Fibroblast of skin of right quadriceps (primary cell): ENCODE measurements at regions not wholly inside any gene's neighbourhood (a gene's known extent, or its start where the extent isn't known, plus 50 kb on each side); places are given as distances from the start of the nearest gene placed in this dataset.
A peak's percentile ranks its signal among the peaks of the same experiment; 100 is the strongest.

Source experiments
- DNase-seq: peaks from one replicate; pipeline ENCODE4 v3.0.0-alpha.2; 2013

GRCh38 chr6:149150801-149151398 is 166.6 kb upstream of the TAB2 start:
- no peak for DNase-seq

DNA sequence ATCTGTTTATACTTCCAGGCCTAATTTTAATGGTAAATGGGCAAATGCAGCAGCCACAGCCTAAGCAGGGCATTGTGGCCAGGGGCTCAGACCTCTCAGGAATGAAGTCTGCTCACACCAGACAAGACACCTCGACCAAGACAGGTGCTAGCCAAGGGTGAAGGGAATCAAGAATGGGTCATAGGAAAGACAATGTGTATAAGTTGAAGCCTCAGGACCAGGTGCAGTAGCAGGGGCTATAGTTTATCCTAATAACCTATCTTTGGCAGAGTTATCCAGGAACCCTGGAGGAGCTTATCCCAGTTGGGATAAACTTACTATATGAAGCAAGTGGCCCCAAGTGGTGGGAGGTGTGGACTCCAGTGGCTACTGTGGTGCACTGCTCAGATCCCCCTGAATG is 165.0 kb upstream of the TAB2 start:
- DNase-seq: no peak

- no peak for DNase-seq
Measured at GRCh38 chr6:149153100-149153499, 164.4 kb upstream of the TAB2 start.

DNA sequence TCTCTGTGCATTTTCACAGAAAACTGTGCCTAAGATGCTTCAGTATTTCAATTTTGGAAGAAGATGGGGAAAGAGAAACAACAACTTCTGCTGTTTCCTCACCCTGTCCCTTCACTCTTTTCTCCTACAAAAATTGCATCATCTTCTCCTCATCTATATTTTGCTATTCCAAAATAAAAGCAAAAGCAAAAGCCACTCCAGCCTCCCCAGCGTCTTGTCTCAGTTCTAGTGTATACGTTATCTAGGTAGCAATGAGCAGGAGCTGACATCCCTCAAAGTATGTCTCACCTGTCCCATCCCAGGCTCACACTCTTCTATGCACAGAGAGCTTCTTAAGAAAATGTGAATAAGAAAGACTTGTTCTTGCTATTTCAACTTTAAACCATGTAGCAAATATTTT is 163.8 kb upstream of the TAB2 start:
- DNase-seq: no peak

GRCh38 chr6:149154261-149154821 is 163.2 kb upstream of the TAB2 start:
- DNase-seq: no peak

GRCh38 chr6:149157126-149157525 is 160.4 kb upstream of the TAB2 start:
- DNase-seq: no peak

DNA sequence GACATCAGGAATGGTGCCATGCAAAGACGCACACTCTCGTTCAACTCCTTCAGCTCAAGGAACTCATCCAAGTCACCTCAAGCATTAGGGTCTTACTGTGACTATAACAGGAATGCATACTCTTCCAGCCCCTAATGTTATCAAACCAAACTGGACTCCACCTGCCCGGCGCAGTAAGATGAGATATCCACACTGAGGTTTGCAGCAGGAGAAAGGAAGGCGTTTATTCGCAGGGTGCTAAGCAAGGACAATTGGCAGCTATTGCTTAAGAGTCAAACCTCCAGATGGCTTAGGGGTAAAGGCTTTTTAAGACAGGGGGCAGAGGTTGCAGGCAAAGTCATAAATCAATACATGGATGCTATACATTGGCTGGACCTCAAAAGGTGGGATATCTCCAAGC is 159.4 kb upstream of the TAB2 start:
- no peak for DNase-seq

- no peak for DNase-seq
Measured at GRCh38 chr6:149160943-149161342, 156.6 kb upstream of the TAB2 start.

DNA sequence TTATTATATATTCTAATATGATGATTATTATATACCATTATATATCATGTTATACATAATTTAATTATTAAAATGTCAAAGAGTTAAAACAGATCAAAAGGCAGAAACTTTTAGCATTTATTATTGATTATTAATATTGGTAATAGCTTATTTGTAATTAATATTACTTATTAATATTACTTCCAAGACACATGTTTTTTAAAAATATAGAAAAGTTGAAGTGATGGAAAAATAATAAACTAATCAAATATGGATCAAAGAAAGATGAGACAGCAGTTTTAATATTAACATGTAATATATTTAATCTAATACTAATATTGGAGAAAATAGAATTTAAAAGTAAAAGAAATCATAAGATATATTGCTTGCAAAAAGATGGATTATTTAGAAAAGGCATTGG is 154.6 kb upstream of the TAB2 start:
- DNase-seq: no peak

- DNase-seq: peak; percentile 27
Measured at GRCh38 chr6:149164199-149164750, 153.2 kb upstream of the TAB2 start.

DNA sequence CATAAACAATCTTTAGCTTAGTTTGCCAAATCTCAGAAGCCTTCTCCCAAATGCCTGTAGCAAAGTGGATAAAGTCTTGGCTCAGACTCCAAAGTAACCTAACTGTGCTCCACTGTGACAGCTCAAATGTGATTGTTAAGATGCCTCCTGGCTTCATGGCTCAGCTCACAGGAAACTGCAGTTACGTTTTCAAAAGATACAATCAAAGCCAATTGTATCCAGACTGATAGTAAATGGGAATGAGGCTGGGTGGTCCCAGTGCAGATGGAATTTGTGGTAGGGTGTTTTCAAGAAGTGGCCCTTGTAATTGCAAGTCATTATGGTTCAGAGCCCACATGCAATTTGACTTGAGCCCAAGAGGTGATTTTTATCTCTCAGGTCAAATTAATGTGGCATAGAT is 151.2 kb upstream of the TAB2 start:
- no peak for DNase-seq

DNA sequence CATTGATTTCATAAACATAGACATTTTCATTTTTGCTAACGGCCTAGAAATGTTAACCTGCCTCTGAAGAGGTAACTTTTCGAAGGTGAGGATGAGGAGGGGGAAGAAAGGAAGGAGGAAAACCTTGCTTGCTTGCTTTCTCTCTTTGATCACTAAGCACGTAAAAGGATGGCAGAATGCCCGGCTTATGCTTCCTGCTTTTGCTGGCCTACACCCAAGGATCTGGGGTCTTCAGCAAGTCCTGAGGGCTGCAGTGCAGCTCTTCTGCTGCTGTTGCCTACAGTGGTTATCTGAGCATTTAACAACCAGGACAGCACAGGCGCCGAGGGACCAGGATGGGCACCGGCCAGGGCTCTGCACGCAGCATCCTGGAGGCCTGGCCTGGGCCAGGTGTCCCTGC is 150.8 kb upstream of the TAB2 start:
- peak; percentile 13 for DNase-seq

- DNase-seq: no peak
Measured at GRCh38 chr6:149168968-149169367, 148.5 kb upstream of the TAB2 start.

DNA sequence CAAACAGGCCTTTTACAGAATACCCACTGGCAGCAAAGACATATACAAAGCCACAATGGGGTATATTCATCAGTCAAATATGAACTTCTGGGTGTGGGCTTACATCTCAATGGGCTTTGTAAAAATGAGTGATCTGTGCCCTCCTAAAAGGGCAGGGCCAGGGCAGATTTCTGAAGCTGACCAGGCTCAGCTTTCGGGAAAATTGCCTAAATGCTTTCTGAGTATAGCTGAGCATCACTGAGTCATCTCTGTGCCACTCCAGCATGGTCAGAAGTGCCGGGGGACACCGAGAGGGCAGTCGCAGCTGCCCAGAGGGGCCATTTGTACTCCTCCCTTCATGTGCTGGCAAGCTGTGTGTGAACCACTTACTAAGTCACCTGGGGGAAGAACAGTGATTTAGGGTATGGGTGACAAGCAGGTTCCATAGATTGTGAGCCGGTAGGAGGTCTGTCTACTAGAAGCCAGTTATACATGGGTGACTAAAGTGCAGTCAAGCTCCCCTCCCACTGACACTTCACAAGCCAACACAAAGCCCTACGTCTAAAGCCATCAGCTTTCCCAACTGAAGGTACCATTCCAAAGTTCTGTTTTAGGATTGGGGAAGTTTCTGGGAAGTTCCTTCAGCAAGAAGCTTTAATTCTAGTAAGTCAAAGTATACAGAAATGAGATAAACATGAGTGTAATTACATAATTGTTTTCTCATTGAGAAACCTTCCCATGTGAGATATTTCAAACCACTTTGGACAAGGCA is 147.6 kb upstream of the TAB2 start:
- no peak for DNase-seq

DNA sequence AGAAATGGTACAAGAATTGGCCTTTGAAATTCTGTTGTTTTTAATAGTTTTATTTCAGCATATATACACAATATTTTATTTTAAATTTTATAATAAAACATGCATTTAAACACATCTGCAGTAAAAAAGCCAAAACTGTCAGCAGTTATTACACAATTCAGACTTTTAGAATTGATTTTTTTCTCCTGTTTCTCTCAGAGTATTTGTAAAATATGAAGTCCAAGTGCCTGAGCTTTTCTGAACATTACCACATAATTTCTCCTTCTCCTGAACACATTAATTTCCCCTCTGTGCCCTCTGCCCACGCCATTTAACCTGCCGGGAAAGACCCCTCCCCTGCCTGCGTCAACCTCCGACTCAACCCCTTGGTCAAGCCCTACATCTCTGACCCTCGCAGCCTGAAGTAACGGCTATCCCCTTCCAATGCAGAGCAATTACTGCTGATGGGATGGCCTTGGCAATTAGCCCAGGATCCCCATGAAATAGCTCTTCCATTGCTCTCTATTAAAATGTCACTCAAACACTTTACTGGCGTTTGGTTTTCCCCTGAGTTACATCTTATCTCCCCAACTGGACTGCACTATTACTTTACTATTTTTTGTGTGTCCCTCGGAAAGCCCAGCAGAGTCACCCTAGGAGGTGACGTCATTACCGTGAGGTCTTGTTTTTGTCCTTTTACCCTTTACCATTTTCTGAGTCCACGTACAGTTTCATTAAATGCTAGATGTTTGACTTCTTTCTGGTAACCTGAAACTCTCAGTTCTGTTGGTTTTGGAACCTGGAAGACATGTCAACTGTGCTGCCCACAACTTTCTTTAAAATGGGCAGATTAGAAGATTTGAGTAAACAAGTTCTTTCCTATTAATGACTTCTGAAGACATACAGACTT is 146.7 kb upstream of the TAB2 start:
- DNase-seq: no peak

- DNase-seq: no peak
Measured at GRCh38 chr6:149173222-149173621, 144.3 kb upstream of the TAB2 start.

- no peak for DNase-seq
Measured at GRCh38 chr6:149174962-149175361, 142.6 kb upstream of the TAB2 start.

DNA sequence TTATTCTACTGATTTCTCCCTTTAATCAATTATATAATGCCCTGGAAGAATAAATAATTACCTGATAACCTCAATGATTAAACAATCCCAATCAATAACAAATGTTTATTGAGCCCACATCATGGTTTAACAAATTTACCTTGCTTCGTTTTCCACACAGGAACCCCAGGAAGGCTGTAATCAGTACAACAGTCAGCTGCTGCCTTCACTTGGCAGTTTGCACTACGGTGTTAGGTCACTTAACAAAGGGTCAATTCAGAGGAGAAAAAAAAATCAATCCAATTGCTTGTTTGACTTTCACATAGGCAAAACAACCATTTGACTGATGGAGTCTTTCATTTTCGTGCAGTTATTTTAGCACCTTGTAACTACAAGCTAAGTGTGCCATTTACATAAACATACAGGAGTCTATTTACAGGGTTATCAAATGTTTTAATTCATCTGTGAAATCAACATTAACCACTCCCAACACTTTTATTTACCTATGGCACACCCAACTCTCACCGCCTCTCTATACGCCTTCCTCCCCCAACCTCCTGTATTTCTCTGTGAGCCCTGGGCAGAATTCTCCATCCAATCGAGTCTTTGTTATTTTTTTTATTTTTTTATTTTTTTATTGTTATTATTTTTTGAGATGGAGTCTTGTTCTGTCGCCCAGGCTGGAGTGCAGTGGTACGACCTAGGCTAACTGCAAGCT is 140.4 kb upstream of the TAB2 start:
- no peak for DNase-seq

- DNase-seq: no peak
Measured at GRCh38 chr6:149179431-149179830, 138.1 kb upstream of the TAB2 start.

- no peak for DNase-seq
Measured at GRCh38 chr6:149181304-149181703, 136.2 kb upstream of the TAB2 start.

GRCh38 chr6:149182262-149182661 is 135.2 kb upstream of the TAB2 start:
- DNase-seq: no peak

- no peak for DNase-seq
Measured at GRCh38 chr6:149184523-149184922, 133.0 kb upstream of the TAB2 start.
